Motor neuron (in vitro differentiated cells): ENCODE measurements at regions not wholly inside any gene's neighbourhood (a gene's known extent, or its start where the extent isn't known, plus 50 kb on each side); places are given as distances from the start of the nearest gene placed in this dataset.

Source experiments
- ATAC-seq, 8 experiments: fragments of 200-7000 bp; cut with Tn5 transposase; replicated peaks in 6 of 8; 2 replicates each; pipeline ENCODE4 v1.8.0; 2021; ENCODE audit warnings: mild to moderate bottlenecking in 8 of 8, moderate library complexity in 8 of 8
- H3K27ac ChIP-seq, 2 donors: fragments of 250-450 bp; sonication (Bioruptor Pico); 2 replicates each; pipeline ENCODE4 v1.9.0; 2021; ENCODE audit warnings: antibody characterized with exemption in 2 of 2, mild to moderate bottlenecking in 2 of 2, moderate library complexity in 1 of 2
- H3K4me1 ChIP-seq, 2 donors: fragments of 250-450 bp; sonication (Bioruptor Pico); replicated peaks in 1 of 2; 2 replicates each; pipeline ENCODE4 v1.6.1; 2021; ENCODE audit warnings: antibody characterized with exemption in 2 of 2, mild to moderate bottlenecking in 2 of 2, moderate library complexity in 1 of 2
- H3K4me3 ChIP-seq, 5 donors: fragments of 250-450 bp; sonication (Bioruptor Pico); 2 replicates each; pipeline ENCODE4 v1.9.0; 2021; ENCODE audit warnings: antibody characterized with exemption in 5 of 5, mild to moderate bottlenecking in 5 of 5, moderate library complexity in 4 of 5
- WGBS, 10 experiments: fragments of 450-650 bp; shearing (Covaris generic); methylation state at CpG; one replicate each; pipeline ENCODE4 v1.0.0; 2022; 5-methylcytosine and 5-hydroxymethylcytosine counted together
- in situ Hi-C, 9 experiments: fragments of 400-800 bp; cut with MboI; loops; one replicate each; pipeline ENCODE4 v1.15.0; 2021; ENCODE audit warnings: low sequenced_read_pairs in 9 of 9, low pct_unique_long_range_greater_than_20kb in 2 of 9; ENCODE audit not compliant: unreplicated experiment in 9 of 9

DNA sequence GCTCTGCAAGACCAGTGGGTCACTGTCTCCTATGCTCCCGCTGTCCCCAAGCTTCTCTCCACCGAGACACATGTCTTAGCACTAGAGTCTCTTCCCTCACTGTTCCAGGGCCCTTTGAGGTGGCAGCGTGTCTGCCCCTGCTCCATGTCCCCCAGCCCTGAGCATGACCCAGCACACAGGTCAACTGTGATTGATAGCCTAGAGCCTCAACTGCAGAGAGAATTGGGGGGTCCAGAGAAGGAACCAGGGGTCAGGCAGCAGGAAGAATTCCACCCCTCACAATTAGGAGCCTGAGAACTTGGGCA lies 54.6 kb upstream of the ODC1 start:
- 20 to 60% (median 41%) methylated on average over 1 to 3 of the region's 3 CpGs; no CpG with 5 or more reads in 6 of the 10 experiments for WGBS, 10 experiments
- H3K27ac ChIP-seq: no peak overlapping the region
- no peak for ATAC-seq
- in situ Hi-C loops: no loop called here
- H3K4me3 ChIP-seq: no peak overlapping the region
- peaks cover 2 to 8% of the 10 kb centered on the region in 2 donors for H3K4me1 ChIP-seq

DNA sequence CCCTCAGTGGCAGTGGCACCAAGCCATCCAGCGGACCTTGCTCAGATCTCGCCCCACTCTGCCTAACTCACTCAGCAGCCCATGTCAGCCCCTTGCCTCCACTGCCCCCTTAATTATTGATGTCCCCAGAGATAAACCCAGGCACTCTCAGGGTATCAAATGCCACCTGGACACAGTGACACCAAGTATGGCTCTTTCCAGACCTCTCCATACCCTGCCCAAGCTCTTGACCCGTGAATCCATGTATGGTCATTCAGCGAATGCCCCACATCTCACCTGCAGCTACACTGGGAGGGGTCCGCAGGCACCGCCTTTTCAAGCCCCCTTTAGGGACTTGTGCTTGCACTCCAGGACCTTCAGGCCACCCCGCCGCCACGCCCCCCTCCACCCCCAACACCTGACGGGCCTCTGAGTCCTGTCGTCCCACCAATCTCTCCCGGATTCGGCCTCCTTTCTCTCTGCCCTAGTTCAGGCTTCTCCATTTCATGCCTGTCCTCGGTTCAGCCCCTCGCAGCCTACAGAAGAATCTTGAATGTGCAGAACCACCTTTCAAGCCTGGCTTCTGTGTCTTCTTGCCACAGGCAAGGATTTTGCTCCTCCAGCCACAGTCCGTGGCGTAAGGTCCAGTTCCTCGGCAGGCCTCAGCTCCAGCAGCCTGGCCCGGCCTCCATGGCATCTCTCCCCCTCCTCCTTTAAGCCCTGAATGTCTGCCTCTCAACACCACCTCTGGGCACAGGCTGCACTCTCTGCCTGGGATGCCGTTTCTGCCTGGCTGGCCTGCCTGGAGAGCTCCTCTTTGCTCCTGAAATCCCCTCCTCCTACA lies 54.1 kb upstream of the ODC1 start:
- Histone ChIP-seq H3K4me3 (no peak overlapping the region), H3K4me1 (peaks cover 2 to 8% of the 10 kb centered on the region in 2 donors), H3K27ac (no peak overlapping the region)
- ATAC-seq: no peak
- 0 to 100% (median 60%) methylated on average over 1 to 7 of the region's 20 CpGs; no CpG with 5 or more reads in 5 of the 10 experiments for WGBS, 10 experiments
- in situ Hi-C loops: no loop called here

DNA sequence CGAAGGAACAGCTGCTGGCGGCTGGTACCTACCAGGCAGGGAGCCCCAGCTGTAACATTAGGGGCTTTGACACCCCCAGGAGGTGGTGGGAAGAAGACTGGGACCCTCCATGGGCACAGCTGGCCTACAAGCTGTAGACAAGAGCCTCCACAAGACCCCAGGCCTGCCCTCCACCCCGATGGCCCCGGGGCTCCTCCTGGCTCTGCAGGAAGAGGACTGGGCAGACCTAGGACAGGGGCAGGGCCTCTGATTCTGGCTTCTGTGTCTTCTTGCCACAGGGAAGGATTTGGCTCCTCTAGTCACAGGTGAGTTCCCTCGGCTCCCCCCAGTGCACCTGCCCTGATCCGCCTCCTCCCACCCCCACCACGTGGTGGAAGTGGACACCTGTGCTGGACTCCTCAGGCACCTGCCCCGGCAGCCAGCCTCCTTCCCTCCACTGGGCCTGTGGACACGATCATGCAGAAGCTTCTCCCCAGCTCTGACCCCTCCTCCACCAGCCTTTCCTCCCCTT lies 53.4 kb upstream of the ODC1 start:
- in situ Hi-C loops: no loop called here
- ATAC-seq: no peak
- WGBS, 10 experiments: 100% methylated on average over 1 of the region's 9 CpGs; no CpG with 5 or more reads in 9 of the 10 experiments
- H3K27ac ChIP-seq: no peak overlapping the region
- H3K4me3 ChIP-seq: no peak overlapping the region
- H3K4me1 ChIP-seq: peaks cover 2 to 8% of the 10 kb centered on the region in 2 donors

DNA sequence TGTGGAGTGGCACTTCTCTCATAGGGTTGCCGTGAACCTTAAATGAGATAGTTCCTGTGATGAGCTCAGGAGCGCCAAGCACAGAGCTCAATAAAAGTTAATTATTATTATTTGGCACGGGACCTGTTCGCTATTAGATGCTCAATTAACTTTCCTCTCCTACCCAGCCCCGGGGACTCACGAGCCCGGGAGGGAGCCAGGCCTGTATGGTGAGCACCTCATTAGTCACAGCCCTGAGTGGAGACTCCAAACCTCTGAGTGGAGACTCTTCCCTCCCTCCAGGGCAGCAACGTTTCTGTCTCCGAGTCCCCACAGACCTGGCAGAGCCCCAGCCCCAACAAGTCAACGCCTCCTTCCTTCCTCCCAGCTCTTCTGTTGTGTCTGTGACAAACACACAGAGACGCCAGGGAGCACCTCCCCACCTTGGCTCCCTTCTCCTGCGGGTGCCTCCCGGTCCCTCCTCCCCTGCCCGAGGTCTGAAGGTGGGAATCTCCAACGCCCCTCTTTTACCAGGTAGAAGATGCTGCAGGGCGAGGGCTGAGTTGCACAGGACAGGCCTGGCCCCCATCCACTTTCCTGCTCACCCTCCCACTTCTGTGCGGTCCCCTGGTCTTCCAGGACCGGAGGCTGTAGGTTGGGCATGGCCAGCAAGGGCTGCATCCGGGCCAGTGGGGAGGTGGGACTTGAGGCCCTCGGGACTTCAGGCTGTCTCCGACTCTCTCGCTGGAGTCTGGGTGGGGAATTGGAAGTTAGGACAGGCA lies 52.7 kb upstream of the ODC1 start:
- no peak overlapping the region for H3K27ac ChIP-seq
- peaks cover 2 to 8% of the 10 kb centered on the region in 2 donors for H3K4me1 ChIP-seq
- no peak overlapping the region for H3K4me3 ChIP-seq
- no peak for ATAC-seq
- WGBS, 10 experiments: 67 to 100% (median 90%) methylated on average over 1 to 9 of the region's 22 CpGs; no CpG with 5 or more reads in 3 of the 10 experiments
- in situ Hi-C loops: no loop called here

DNA sequence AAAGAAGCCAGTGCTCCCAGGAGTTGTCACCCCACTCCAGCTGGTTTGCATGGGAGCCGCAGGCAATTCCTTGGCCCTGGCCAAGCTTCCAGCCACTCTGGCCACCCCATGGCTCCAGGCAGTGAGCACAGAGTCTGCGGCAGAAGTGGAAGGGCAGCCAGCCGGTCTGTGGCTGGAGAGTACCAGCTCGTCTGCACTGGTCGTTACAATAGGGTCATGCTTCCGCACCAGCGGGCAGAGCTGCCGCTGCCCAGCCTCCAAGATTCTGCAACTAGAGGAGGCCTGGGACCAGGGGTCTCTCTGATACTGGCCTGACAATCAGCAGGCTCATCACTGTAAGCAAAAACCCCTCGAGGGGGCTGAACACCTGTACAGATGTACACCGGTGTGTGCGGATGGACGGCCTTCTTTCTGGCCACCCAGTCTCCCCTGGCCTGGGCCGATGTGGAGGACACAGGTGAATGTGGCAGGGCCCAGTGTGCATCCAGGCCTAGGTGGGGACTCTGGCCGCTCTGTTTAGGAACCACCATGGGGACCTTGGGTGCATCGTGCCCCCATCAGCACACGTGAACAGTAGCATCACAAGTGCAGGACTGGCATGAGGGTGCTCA lies 51.9 kb upstream of the ODC1 start:
- in situ Hi-C loops: no loop called here
- no peak overlapping the region for H3K4me3 ChIP-seq
- H3K27ac ChIP-seq: no peak overlapping the region
- H3K4me1 ChIP-seq: peaks cover 2 to 8% of the 10 kb centered on the region in 2 donors
- no peak for ATAC-seq
- 58 to 100% (median 80%) methylated on average over 1 to 8 of the region's 16 CpGs; no CpG with 5 or more reads in 3 of the 10 experiments for WGBS, 10 experiments

DNA sequence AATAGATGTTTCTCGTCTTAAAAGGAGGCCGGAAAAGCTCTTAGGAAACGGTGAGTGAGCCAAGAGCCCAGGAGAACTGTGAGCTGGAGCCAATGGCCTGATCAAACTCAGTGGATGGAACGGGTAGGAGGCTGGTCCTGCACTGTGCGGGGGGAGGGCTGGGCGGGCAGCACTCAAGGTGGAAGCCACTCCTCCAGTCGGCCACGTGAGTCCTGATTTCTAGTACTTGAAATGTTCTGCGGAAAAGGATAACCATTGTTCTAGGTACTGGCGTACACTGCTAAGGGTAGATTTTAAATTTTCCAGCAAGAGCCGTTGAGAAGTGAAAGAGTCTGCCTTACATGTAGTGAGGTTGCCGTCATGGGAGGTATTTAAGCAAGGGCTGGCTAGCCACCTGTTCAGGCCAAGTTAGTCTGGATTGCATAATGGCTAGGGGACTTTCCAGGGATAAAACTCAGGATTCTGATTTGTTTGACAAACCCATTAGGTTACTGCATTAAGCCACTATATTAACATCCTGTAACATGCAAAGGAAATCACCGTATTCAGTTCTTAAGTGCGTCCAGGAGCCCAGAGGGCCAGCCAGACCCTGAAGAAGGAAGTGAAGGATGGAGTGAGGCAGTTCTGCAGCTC lies 51.3 kb upstream of the ODC1 start:
- ATAC-seq: no peak
- 60 to 100% (median 87%) methylated on average over 1 to 4 of the region's 14 CpGs; no CpG with 5 or more reads in 3 of the 10 experiments for WGBS, 10 experiments

DNA sequence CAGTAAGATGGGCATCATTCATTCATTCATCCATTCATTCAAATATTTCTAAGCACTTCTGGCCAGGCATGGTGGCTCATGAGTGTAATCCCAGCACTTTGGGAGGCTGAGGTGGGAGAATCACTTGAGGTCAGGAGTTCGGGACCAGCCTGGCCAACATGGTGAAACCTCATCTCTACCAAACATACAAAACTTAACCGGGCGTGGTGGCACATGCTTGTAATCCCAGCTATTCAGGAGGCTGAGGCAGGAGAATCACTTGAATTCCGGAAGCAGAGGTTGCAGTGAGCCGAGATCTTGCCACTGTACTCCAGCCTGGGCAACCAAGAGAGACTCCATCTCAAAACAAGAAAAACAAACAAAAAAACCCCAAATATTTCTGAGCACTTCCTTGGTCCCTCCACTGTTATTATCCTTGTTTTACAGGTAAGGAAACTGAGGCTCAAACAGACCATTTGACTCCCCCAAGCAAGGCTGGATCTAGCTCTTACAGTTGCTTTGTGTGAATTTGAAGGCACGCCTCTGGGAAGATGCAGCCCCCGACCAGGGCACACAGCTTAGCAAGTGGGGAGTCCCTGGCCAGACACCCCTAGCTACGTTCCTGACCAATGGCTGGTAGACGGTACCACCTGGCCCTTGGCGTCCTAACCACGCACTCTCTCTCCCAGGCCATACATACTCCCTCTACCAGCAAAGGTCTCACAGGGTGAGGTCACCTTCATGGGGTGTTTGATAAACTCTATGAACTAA lies 50.6 kb upstream of the ODC1 start:
- 60 to 100% (median 90%) methylated on average over 2 to 5 of the region's 11 CpGs; no CpG with 5 or more reads in 1 of the 10 experiments for WGBS, 10 experiments
- H3K27ac ChIP-seq: no peak overlapping the region
- H3K4me3 ChIP-seq: no peak overlapping the region
- H3K4me1 ChIP-seq: peaks cover 2 to 8% of the 10 kb centered on the region in 2 donors
- no peak for ATAC-seq
- in situ Hi-C loops: no loop called here

More for the DNA sequence above, 51.3 kb upstream of the ODC1 start:
- no peak overlapping the region for H3K4me3 ChIP-seq
- peaks cover 2 to 8% of the 10 kb centered on the region in 2 donors for H3K4me1 ChIP-seq
- H3K27ac ChIP-seq: no peak overlapping the region
- in situ Hi-C loops: no loop called here
